Left cardiac atrium (tissue), 4 donors: ENCODE measurements at regions not wholly inside any gene's neighbourhood (a gene's known extent, or its start where the extent isn't known, plus 50 kb on each side); places are given as distances from the start of the nearest gene placed in this dataset.
"Not testable (repeated sequence)": the region's sequence is repeated elsewhere in the genome, so short reads cannot be mapped to it uniquely, and the experiment has no call there.

Experiments used
- ATAC-seq, 2 donors: fragments of 200-7000 bp; cut with Tn5 transposase; one replicate each; pipeline ENCODE4 v1.9.1; 2020; ENCODE audit warnings: mild to moderate bottlenecking in 2 of 2, moderate library complexity in 2 of 2
- DNase-seq: peaks from one replicate; pipeline ENCODE4 v3.0.0-alpha.2; 2020
- intact Hi-C, 2 donors: fragments of 100-400 bp; cut with DNase I; formaldehyde crosslinking; loops; one replicate each; pipeline versions ENCODE4 v1.14.1 to v1.15.1; 2022 to 2023
- donor health status: DM: no; HTN: yes; CAD: no.
- donor health status: DM: no; HTN: yes; CAD: no; lungs with severe emphysema.
- donor health status: DM: yes; HTN: yes; CAD: no.
- donor health status: Dilated cardiomyopathy.

- ATAC-seq (no peak), DNase-seq (no peak)
- intact Hi-C loops: no loop called here
These were observed 190.7 kb downstream of the JRKL start for GRCh38 chr11:96580476-96581040.

DNA sequence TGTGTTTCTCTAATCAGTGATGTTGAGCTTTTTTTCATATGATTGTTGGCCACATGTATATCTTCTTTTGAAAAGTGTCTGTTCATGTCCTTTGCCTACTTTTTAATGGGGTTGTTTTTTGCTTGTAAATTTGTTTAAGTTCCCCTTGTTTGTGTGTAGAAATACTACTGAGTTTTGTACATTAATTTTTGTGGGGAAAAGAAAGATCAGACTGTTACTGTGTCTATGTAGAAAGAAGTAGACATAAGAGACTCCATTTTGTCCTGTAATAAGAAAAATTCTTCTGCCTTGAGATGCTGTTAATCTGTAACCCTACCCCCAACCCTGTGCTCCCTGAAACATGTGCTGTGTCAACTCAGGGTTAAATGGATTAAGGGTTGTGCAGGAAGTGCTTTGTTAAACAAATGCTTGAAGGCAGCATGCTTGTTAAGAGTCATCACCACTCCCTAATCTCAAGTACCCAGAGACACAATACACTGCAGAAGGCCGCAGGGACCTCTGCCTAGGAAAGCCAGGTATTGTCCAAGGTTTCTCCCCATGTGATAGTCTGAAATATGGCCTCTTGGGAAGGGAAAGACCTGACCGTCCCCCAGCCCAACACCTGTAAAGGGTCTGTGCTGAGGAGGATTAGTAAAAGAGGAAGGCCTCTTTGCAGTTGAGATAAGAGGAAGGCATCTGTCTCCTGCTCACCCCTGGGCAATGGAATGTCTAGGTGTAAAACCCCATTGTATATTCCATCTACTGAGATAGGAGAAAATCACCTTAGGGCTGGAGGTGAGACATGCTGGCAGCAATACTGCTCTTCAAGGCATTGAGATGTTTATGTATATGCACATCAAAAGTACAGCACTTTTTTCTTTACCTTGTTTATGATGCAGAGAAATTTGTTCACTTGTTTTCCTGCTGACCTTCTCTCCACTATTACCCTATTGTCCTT is 196.4 kb downstream of the JRKL start:
- DNase-seq, ATAC-seq, intact Hi-C loops: not testable (repeated sequence)

DNA sequence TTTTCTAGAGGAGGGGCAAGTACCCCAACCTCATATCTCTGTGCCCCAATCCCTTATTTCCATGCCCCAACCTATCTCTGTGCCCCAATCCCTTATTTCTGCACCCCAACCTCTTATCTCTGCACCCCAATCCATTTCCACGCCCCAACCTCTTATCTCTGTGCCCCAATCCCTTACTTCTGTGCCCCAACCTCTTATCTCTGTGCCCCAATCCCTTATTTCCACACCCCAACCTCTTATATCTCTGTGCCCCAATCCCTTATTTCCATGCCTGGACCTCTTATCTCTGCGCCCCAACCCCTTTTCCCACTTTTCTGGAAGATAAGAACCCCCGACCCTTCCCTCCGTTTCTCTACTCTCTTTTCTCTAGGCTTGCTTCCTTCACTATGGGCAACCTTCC is 199.0 kb downstream of the JRKL start:
- intact Hi-C loops: not testable (repeated sequence)

DNA sequence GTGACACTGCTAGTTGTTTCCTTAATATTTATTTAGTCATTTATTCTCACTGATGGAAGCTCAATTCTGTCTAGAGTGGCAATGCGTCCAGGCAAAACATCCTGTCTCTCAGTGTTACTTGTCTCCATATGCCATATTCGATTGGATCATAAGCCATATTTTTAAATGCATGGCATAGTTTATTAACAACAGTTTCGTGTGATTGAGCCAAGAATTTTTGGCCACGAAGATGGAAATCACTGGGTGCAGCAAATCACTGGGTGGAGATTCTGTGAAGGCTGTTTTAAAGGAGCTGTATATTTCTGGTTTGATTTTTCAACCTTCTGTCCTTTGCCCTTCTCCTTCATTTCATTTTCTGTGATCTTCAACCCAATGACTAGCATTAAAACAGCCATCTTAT is 205.2 kb downstream of the JRKL start:
- no peak for DNase-seq
- intact Hi-C loops: no loop called here
- no peak for ATAC-seq

More for the DNA sequence above, 199.0 kb downstream of the JRKL start:
- ATAC-seq, DNase-seq: not testable (repeated sequence)

DNA sequence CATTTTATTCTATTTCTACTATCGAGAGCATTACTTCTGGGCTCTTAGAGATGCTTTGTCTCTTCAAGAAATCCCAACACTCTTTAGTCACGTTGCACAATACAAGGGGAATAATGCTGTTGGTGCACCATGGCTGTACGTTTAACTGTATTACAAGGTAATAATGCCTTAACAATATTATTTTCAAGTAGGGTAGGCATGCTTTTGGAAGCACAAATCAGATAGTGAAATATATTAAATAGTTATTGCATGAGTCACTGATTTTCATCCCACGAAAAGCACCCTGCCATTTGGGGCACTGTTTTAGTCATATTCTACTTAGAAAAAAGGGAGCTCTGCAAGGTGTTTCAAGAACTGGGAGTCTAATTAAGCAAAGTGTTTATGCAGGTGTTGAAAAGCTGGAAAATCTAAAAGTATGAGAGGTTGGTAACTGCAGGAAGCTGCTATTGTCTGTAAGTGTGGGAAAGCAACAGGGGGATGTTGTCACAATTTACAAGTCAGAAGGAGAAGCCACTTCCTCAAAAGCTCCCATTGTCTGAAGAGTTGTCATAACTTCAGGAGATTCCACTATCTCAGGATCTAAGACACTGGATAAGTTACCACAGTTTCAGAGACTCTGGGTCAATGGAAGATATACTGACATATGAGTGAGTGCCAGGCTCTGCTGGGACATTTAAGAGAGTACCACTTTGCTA is 218.2 kb downstream of the JRKL start:
- DNase-seq (no peak), ATAC-seq (no peak)
- intact Hi-C loops: no loop called here

- intact Hi-C loops: no loop called here
- ATAC-seq: no peak
- no peak for DNase-seq
These were observed 224.3 kb downstream of the JRKL start for GRCh38 chr11:96614101-96614500.

DNA sequence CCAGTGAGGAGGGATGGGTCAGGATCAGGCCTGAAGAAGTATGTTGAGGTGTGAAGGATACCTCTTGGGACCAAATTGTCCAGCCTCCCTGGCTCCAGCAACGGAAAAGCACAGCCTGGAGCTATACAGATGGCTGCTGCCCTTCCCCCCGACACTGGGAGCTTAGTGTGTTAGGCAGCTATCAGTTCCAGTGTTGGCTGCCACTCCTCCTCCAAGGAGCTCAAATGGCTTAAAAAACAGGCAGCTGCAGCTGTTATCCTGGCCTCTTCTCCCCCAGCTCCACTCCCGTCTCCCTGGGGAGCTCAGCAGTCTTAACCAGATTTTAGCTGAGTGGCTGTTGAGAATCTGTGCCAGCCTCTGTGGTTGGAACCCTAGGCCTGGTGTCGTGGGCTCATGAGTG is 225.0 kb downstream of the JRKL start:
- DNase-seq: no peak
- ATAC-seq: no peak
- intact Hi-C loops: no loop called here

GRCh38 chr11:96620464-96621044 is 230.7 kb downstream of the JRKL start:
- intact Hi-C loops: no loop called here
- no peak for ATAC-seq

GRCh38 chr11:96621161-96621560 is 231.3 kb downstream of the JRKL start:
- intact Hi-C loops: no loop called here
- ATAC-seq (no peak), DNase-seq (no peak)

More at GRCh38 chr11:96620464-96621044, 230.7 kb downstream of the JRKL start:
- no peak for DNase-seq

DNA sequence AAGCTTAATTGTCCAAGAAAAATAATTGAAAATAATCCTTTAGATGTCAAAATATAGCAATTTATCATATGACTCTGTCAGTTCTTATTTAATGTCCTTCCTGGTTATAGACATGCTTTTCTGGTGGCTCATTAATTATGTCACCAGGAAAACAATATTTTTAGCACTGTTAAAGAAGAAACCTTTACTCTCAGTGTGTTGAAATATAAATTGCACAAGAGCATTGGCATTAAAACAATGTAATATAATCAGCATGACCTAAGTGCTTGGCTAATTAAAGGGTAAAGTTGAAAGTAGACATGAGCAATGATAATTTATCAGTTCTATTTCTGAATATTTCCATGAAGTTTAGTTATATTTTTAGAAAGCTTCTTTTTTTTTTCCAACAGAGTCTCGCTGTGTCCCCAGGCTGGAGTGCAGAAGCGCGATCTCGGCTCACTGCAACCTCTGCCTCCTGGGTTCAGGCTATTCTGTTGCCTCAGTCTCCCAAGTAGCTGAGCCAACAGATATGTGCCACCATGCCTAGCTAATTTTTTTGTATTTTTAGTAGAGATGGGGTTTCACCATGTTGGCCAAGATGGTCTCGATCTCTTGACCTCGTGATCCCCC is 232.3 kb downstream of the JRKL start:
- intact Hi-C loops: no loop called here
- DNase-seq: no peak

GRCh38 chr11:96624126-96624525 is 234.3 kb downstream of the JRKL start:
- ATAC-seq: no peak
- DNase-seq: no peak
- intact Hi-C loops: no loop called here

More for the DNA sequence above, 232.3 kb downstream of the JRKL start:
- peak; percentile 45 to 63 for ATAC-seq

DNA sequence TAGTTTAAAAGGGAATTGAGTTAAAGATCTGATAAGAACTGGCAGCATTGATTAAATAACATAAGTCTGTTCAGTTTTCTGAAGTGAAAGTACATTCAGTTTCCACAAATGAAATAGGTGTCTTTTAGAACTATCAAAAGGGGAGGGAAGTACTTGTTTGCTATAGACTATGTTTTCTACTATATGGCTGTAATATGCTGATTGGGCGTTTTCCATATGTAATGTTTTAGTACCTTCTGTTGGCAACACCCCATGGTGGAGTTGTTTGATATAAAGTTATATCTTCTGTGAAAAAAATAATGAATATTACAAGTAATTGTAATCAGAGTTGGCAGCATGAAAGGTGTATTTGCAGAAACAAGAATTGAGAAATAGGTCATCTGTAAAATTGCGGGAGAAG is 237.6 kb downstream of the JRKL start:
- intact Hi-C loops: no loop called here
- DNase-seq: no peak
- no peak for ATAC-seq

DNA sequence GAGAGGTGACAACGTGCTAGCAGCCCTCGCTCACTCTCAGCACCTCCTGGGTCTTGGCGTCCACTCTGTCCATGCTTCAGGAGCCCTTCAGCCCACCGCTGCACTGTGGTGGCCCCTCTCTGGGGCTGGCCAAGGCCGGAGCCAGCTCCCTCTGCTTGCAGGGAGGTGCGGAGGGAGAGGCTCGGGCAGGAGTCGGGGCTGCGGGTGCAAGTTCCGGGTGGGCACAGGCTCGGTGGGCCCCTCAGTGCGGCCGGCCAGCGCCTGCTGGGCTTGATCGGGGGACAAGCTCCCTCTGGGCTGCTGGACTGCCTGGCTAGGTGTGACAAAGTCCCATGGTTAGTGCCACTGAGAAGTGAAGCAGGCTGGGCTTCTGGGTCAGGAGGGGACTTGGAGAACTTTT is 245.8 kb downstream of the JRKL start:
- no peak for DNase-seq

GRCh38 chr11:96641261-96641660 is 251.4 kb downstream of the JRKL start:
- no peak for DNase-seq
- intact Hi-C loops: no loop called here
- ATAC-seq: no peak

More for the DNA sequence above, 245.8 kb downstream of the JRKL start:
- intact Hi-C loops: no loop called here
- no peak for ATAC-seq

GRCh38 chr11:96642583-96642982 is 252.8 kb downstream of the JRKL start:
- DNase-seq (no peak), ATAC-seq (no peak)
- intact Hi-C loops: no loop called here

DNA sequence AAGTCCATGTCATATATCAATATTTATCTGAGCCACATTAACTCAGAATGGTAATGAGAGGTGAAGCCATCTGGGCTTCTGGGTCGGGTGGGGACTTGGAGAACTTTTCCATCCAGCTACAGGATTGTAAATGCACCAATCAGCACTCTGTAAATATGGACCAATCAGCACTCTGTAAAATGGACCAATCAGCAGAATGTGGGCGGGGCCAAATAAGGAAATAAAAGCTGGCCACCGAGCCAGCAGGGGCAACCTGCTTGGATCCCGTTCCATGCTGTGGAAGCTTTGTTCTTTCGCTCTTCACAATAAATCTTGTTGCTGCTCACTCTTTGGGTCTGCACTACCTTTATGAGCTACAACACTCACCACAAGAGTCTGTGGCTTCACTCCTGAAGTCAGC is 253.4 kb downstream of the JRKL start:
- no peak for DNase-seq
- intact Hi-C loops: no loop called here
- ATAC-seq: no peak

- intact Hi-C loops: loop anchor here in 1 of 2 donors (5.0 kb wide), 1 partner anchor 50 kb away; no protein-coding TSS in a partner anchor
- DNase-seq (no peak), ATAC-seq (no peak)
These were observed 257.8 kb downstream of the JRKL start for GRCh38 chr11:96647621-96648020.

- ATAC-seq (no peak), DNase-seq (no peak)
- intact Hi-C loops: loop anchor here in 1 of 2 donors (5.0 kb wide), 1 partner anchor 48 kb away; no protein-coding TSS in a partner anchor
These were observed 259.2 kb downstream of the JRKL start for GRCh38 chr11:96648991-96649390.

DNA sequence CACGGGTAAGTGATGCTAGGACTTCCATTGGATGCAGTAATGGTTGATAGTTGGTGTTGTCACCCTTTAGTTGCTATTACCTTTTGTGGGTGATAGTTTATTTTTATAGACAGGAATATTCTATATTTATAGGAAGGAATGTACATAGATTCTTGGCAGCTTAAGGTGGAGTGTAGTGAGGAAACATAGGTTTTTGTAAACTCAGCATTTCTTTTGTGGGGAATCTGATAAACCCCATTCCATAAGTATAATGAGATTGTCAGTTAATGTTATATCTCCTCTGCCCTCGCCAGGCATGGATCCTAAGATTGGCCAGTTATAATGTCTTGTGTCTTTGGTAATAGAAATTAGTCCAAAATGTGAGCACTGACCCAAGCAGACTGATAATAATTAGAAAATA is 262.7 kb downstream of the JRKL start:
- ATAC-seq (no peak), DNase-seq (no peak)
- intact Hi-C loops: no loop called here
